Neural cell (in vitro differentiated cells): ENCODE measurements at regions not wholly inside any gene's neighbourhood (a gene's known extent, or its start where the extent isn't known, plus 50 kb on each side); places are given as distances from the start of the nearest gene placed in this dataset.

ENCODE experiments used
- H2AFZ ChIP-seq: fragments of 200-600, 300-800 bp; sonication (generic), shearing (Covaris generic); 2 replicates; pipeline ENCODE4 v1.6.0; 2014; ENCODE audit warnings: low read depth, mild to moderate bottlenecking, antibody characterized with exemption, low read length, moderate library complexity
- H3F3A ChIP-seq: fragments of 200-600 bp; shearing (Covaris generic); 2 replicates; pipeline ENCODE4 v1.6.1; 2016; ENCODE audit warnings: mild to moderate bottlenecking, moderate library complexity, mixed read lengths, antibody characterized with exemption, low read length; ENCODE audit not compliant: insufficient read depth, poor library complexity, severe bottlenecking
- H3K27ac ChIP-seq: fragments of 200-600, 300-800 bp; sonication (generic), shearing (Covaris generic); 2 replicates; pipeline ENCODE4 v1.5.1; 2014; ENCODE audit warnings: mild to moderate bottlenecking, low read length, moderate library complexity
- H3K27me3 ChIP-seq: fragments of 300-800, 200-600 bp; sonication (generic), shearing (Covaris generic); 2 replicates; pipeline ENCODE4 v1.6.0; 2014; ENCODE audit warnings: mild to moderate bottlenecking, low read depth, low read length, moderate library complexity; ENCODE audit not compliant: insufficient read depth
- H3K36me3 ChIP-seq: fragments of 300-800, 200-600 bp; sonication (generic), shearing (Covaris generic); 2 replicates; pipeline ENCODE4 v1.5.1; 2014; ENCODE audit warnings: mild to moderate bottlenecking, antibody characterized with exemption, low read length, moderate library complexity; ENCODE audit not compliant: insufficient read depth
- H3K4me2 ChIP-seq: fragments of 300-800, 200-600 bp; sonication (generic), shearing (Covaris generic); 2 replicates; pipeline ENCODE4 v1.6.0; 2014; ENCODE audit warnings: mild to moderate bottlenecking, low read length
- H3K4me3 ChIP-seq: fragments of 300-800, 200-600 bp; sonication (generic), shearing (Covaris generic); 2 replicates; pipeline ENCODE4 v1.5.1; 2014; ENCODE audit warnings: mild to moderate bottlenecking, low read length, moderate library complexity
- H3K79me2 ChIP-seq: fragments of 200-600 bp; shearing (Covaris generic); replicated peaks from 2 replicates; pipeline ENCODE4 v1.6.0; 2014; ENCODE audit warnings: mild to moderate bottlenecking, low read length, moderate library complexity; ENCODE audit not compliant: insufficient read depth
- H3K9ac ChIP-seq: fragments of 300-800, 200-600 bp; sonication (generic), shearing (Covaris generic); 2 replicates; pipeline ENCODE4 v1.6.1; 2016; ENCODE audit warnings: mild to moderate bottlenecking, low read length, mixed read lengths
- H3K9me2 ChIP-seq: fragments of 200-600 bp; shearing (Covaris generic); 2 replicates; pipeline ENCODE4 v1.6.1; 2016; ENCODE audit warnings: mild to moderate bottlenecking, low read length, mixed read lengths; ENCODE audit not compliant: insufficient read depth
- H3K9me3 ChIP-seq: fragments of 200-600, 300-800 bp; sonication (generic), shearing (Covaris generic); 2 replicates; pipeline ENCODE4 v1.6.1; 2016; ENCODE audit warnings: mild to moderate bottlenecking, mixed run types, low read length, moderate library complexity, mixed read lengths
- H4K20me1 ChIP-seq: fragments of 200-600 bp; shearing (Covaris generic); 2 replicates; pipeline ENCODE4 v1.6.1; 2016; ENCODE audit warnings: mild to moderate bottlenecking, mixed run types; ENCODE audit not compliant: insufficient read depth
- CTCF ChIP-seq: fragments of 450-650 bp; IDR thresholded peaks from 2 replicates; pipeline ENCODE4 v1.5.1; 2014; ENCODE audit warnings: antibody characterized with exemption, mild to moderate bottlenecking, moderate library complexity; ENCODE audit not compliant: poor library complexity, severe bottlenecking
- EP300 ChIP-seq: fragments of 450-650 bp; conservative IDR thresholded peaks from 2 replicates; pipeline ENCODE4 v1.6.1; 2014; ENCODE audit warnings: antibody characterized with exemption, mild to moderate bottlenecking, moderate library complexity; ENCODE audit not compliant: poor library complexity, severe bottlenecking
- EZH2 ChIP-seq: fragments of 200-600, 300-800 bp; shearing (Covaris generic), sonication (generic); IDR thresholded peaks from 2 replicates; pipeline ENCODE4 v1.6.1; 2014; ENCODE audit warnings: antibody characterized with exemption, low read length, borderline replicate concordance, mild to moderate bottlenecking; ENCODE audit not compliant: insufficient read depth, poor library complexity, severe bottlenecking
- MXI1 ChIP-seq: fragments of 450-650 bp; conservative IDR thresholded peaks from 2 replicates; pipeline ENCODE4 v1.6.1; 2014; ENCODE audit warnings: antibody characterized with exemption, mild to moderate bottlenecking; ENCODE audit not compliant: poor library complexity, severe bottlenecking
- POLR2AphosphoS5 ChIP-seq: IDR thresholded peaks from 2 replicates; pipeline ENCODE4 v1.6.1; 2012
- RAD21 ChIP-seq: fragments of 450-650 bp; conservative IDR thresholded peaks from 2 replicates; pipeline ENCODE4 v1.6.1; 2014; ENCODE audit warnings: antibody characterized with exemption, mild to moderate bottlenecking, moderate library complexity
- REST ChIP-seq: IDR thresholded peaks from 2 replicates; pipeline ENCODE4 v1.6.1; 2012; ENCODE audit warnings: borderline replicate concordance
- SMC3 ChIP-seq: fragments of 450-650 bp; conservative IDR thresholded peaks from 2 replicates; pipeline ENCODE4 v1.6.1; 2014; ENCODE audit warnings: antibody characterized with exemption, mild to moderate bottlenecking, moderate library complexity; ENCODE audit not compliant: poor library complexity
- TAF1 ChIP-seq: IDR thresholded peaks from 2 replicates; pipeline ENCODE4 v1.6.1; 2012; ENCODE audit warnings: low read depth

GRCh38 chr11:122341477-122341876 lies 225.5 kb upstream of the BLID start:
- Histone ChIP-seq H3K36me3 (no peaks in the 10 kb centered on the region), H3K4me2 (no peak overlapping the region), H3K79me2 (no peaks in the 10 kb centered on the region), H3K4me3 (no peak overlapping the region), H2AFZ (no peak overlapping the region), H3K9me2 (no peaks in the 10 kb centered on the region), H3K9ac (no peak overlapping the region), H3K27me3 (no peaks in the 10 kb centered on the region), H3K27ac (no peak overlapping the region), H3K9me3 (no peaks in the 10 kb centered on the region), H4K20me1 (no peaks in the 10 kb centered on the region), H3F3A (no peaks in the 10 kb centered on the region)
- TF ChIP-seq EP300 (no peak), TAF1 (no peak), RAD21 (no peak), POLR2AphosphoS5 (no peak), EZH2 (no peak), SMC3 (no peak), CTCF (no peak), MXI1 (no peak), REST (no peak)

DNA sequence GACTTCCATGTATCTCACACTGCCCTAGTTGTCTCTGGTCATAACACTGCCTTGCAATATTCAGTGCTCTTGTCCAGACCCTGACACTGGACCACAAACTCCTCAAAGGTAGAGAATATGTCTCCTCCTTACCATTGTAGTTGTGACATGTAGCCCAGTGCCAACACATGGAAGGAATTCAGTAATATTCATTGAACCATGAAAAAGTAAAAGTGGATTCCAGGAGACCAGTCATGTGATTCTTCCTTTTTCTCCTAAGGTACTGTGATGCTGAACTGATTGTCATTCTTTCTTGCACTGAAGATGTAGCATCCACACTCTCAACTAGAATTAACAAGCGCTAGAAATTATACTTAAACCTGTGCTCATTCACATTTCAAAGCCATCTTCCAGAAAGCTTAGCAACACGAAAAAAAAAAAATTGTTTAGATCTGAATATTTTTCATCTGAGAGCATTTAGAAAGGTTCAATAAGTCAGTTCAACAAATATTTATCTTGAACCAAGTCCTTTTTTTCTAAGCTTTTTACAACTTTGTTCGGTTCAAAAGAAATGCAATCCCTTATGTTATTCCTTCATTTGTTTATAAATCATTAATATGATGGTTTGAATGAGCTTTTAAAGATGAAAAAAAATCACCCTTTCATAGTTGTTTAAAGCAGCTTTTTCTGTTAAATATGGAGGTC lies 224.7 kb upstream of the BLID start:
- H3K27ac ChIP-seq = no peak overlapping the region
- no peaks in the 10 kb centered on the region for H3K27me3 ChIP-seq
- H3K9me2 ChIP-seq = no peaks in the 10 kb centered on the region
- no peaks in the 10 kb centered on the region for H3F3A ChIP-seq
- H3K36me3 ChIP-seq = no peaks in the 10 kb centered on the region
- TF ChIP-seq CTCF (no peak), TAF1 (no peak), POLR2AphosphoS5 (no peak), EZH2 (no peak), SMC3 (no peak), RAD21 (no peak), REST (no peak), EP300 (no peak), MXI1 (no peak)
- H3K79me2 ChIP-seq = no peaks in the 10 kb centered on the region
- H3K4me3 ChIP-seq = no peak overlapping the region
- no peaks in the 10 kb centered on the region for H3K9me3 ChIP-seq
- H3K4me2 ChIP-seq = no peak overlapping the region
- no peaks in the 10 kb centered on the region for H4K20me1 ChIP-seq
- H3K9ac ChIP-seq = no peak overlapping the region
- H2AFZ ChIP-seq = no peak overlapping the region
